ENCODE measurements at regions not wholly inside any gene's neighbourhood (a gene's known extent, or its start where the extent isn't known, plus 50 kb on each side); places are given as distances from the start of the nearest gene placed in this dataset.

GRCh38 chr13:31436478-31436877 lies 236.7 kb downstream of the B3GLCT start:
- TF ChIP-seq BACH1 (IDR thresholded peaks at IDR 0.05; ENCODE audit: borderline replicate concordance) (no peak), CEBPB (IDR thresholded peaks at IDR 0.05; ENCODE audit: borderline replicate concordance in 1 of 2, low read depth in 2 of 2, low read length in 2 of 2) (no peak), ESRRA (IDR thresholded peaks at IDR 0.05; ENCODE audit: low read length) (no peak), ZSCAN29 (IDR thresholded peaks at IDR 0.05) (no peak), ZBTB40 (IDR thresholded peaks at IDR 0.05; ENCODE audit: borderline replicate concordance) (no peak), CTCF (IDR thresholded peaks at IDR 0.05 in 2 of 3, conservative IDR thresholded peaks at IDR 0.05 in 1 of 3; ENCODE audit: control insufficient read depth in 2 of 3, extremely low read depth in 1 of 3, insufficient read depth in 1 of 3, low read depth in 3 of 3, low read length in 3 of 3) (no peak), TCF7 (IDR thresholded peaks at IDR 0.05; ENCODE audit: borderline replicate concordance) (no peak)
- TF ChIP-seq, protein P1, sequence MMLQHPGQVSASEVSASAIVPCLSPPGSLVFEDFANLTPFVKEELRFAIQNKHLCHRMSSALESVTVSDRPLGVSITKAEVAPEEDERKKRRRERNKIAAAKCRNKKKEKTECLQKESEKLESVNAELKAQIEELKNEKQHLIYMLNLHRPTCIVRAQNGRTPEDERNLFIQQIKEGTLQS (IDR thresholded peaks at IDR 0.05; ENCODE audit: borderline replicate concordance, extremely low read depth, low read depth, low read length): no peak

Data from GM12878 (cell line).